ENCODE measurements at regions not wholly inside any gene's neighbourhood (a gene's known extent, or its start where the extent isn't known, plus 50 kb on each side); places are given as distances from the start of the nearest gene placed in this dataset.

- no peak for TF ChIP-seq CTCF (IDR thresholded peaks at IDR 0.05)
- no peak for TF ChIP-seq POLR2A (IDR thresholded peaks at IDR 0.05)
- no peak for TF ChIP-seq POLR2AphosphoS5 (IDR thresholded peaks at IDR 0.05)
- no peak for TF ChIP-seq EP300 (IDR thresholded peaks at IDR 0.05)
These were observed 291.4 kb upstream of the POU3F3 start for GRCh38 chr2:104562537-104562936.

All from upper lobe of left lung (tissue), 4 donors.